Left colon (tissue), 2 donors: ENCODE measurements at regions not wholly inside any gene's neighbourhood (a gene's known extent, or its start where the extent isn't known, plus 50 kb on each side); places are given as distances from the start of the nearest gene placed in this dataset.

ENCODE experiments used
- ATAC-seq: fragments of 200-7000 bp; cut with Tn5 transposase; one replicate; pipeline ENCODE4 v1.9.1; 2020; ENCODE audit warnings: mild to moderate bottlenecking, moderate library complexity
- DNase-seq, 2 donors: peaks; one replicate each; pipeline ENCODE4 v3.0.0-alpha.2; 2020
- intact Hi-C, 2 donors: fragments of 100-400 bp; cut with DNase I in 1 of 2; cut with micrococcal nuclease in 1 of 2; formaldehyde crosslinking; loops; one replicate each; pipeline versions ENCODE4 v1.11.2 to v1.14.0; 2022; cut with DNase I, micrococcal nuclease
- donor health status: DM: no; HTN: no; CAD: no.
- donor health status: DM: yes; HTN: yes; CAD: no.

DNA sequence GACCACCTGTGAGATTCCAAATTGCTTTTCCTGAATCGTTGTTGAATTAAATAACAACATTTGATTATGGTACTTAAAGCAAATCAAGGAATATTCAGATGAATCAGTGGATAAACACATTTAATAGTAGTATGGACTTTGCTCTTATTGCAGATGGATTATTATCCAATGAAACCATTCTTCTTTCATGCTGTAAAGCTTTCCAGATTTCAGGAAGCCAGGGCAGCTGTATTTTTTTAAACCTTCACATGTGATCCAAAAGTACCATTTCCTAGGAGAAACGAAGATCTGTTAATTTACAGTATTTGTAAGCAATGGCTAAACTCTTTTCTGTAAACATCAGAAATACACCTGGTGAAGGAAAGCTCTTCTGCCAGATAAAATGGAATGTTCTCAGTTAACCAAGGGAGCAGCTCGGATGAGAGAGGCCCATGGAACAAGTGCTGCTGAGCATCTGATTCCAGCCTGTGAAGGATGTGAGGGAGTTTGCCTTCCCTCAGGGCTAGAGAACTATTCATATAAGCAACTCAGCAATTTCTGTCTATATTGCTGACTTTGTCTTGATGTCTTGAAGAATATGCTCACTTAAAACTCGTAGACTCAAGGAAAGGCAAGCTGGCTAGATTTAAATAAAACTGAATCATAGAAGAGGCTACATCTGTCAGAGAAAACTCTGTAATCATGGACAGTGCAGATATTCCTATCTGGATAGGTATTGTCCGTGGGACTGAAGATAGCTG lies 94.4 kb upstream of the LIMCH1 start:
- ATAC-seq (peak; percentile 50), DNase-seq (no peak)
- intact Hi-C loops = no loop called here

DNA sequence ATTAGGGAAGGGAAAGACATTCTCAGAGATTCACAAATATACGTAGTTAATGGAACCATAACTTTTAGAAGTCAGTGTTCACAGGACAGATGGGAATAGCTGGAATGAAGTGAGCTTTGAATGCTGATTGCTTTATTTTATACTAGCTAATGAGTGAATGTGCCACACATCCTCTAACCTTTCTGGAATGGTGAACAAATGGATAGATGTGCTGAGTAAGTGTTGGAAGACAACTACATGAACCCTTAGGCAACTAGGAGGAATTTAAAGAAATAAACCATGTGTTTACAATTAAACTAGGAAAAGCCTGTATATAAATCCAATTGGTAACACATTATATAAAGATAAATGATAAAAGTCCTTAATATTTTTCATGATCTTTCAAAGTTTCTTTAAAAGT lies 91.6 kb upstream of the LIMCH1 start:
- intact Hi-C loops = no loop called here
- ATAC-seq (no peak), DNase-seq (no peak)

DNA sequence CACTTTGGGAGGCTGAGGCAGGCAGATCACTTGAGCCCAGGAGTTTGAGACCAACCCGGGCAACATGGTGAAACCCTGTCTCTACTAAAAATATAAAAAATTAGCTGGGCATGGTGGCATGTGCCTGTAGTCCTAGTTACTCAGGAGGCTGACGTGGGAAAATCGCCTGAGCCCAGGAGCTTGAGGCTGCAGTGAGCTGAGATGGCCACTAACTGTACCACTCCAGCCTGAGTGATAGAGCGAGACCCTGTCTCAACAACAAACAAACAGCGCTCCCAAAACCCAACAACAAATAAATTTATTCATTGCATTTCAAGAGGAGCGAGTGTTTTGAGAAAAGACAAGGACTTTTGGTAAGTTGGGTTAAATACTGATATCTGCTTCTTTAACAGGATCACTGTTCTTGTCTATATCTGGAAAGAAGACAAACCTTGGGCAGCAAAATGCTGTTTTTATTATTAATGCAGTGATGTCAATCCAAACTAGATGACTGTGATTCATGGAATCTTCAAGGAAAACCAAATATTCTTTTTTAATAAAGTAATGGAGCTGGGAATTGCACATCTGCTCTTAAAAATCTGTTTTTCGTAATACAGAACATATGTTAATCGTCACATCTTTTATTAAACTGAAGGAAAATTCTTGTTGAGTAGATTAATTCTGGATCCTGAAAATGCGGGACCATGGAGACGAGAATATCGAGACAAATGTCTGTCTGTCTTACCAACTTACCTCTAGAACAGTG lies 90.8 kb upstream of the LIMCH1 start:
- DNase-seq (no peak), ATAC-seq (no peak)
- intact Hi-C loops = no loop called here

DNA sequence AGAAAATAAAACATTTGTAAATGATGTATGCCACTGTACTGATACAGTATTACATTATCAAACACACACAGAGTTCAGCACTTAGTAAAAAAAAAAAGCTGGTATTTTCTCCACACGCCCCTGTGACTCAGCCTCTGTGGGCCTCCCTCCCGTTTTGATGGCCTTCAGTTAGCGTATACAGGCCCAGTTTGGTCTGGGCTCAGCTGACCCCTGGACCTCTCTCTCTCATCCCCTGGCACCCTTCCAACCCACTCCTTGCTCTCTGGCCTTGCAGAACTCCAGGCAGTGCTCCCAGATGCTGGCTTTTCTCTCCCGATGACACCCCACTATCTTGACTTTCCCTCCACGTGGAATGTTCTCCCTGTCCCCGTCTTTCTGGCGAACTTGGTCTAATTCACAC lies 89.0 kb upstream of the LIMCH1 start:
- DNase-seq (peak; percentile 16 to 35), ATAC-seq (peak; percentile 28)
- intact Hi-C loops = no loop called here

DNA sequence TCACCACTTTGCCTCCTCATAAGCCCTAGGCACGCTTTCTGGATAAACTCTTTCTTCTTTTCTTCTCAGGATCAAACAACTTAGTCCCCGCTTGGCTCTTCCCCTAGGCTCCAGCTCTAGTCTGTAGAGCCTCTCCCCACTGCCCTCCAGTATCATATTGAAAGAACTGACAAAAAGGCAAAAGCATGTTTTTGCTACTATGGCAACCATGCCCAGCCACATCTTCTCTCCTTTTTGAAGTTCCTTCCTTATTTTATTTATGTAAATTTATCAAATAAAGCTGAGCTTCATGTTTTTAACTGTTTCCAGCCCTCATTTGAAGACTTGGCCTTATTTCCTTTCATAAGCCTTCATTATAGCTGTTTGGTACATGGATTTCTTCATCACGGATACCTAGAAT lies 86.0 kb upstream of the LIMCH1 start:
- no peak for DNase-seq
- no peak for ATAC-seq
- intact Hi-C loops = no loop called here

DNA sequence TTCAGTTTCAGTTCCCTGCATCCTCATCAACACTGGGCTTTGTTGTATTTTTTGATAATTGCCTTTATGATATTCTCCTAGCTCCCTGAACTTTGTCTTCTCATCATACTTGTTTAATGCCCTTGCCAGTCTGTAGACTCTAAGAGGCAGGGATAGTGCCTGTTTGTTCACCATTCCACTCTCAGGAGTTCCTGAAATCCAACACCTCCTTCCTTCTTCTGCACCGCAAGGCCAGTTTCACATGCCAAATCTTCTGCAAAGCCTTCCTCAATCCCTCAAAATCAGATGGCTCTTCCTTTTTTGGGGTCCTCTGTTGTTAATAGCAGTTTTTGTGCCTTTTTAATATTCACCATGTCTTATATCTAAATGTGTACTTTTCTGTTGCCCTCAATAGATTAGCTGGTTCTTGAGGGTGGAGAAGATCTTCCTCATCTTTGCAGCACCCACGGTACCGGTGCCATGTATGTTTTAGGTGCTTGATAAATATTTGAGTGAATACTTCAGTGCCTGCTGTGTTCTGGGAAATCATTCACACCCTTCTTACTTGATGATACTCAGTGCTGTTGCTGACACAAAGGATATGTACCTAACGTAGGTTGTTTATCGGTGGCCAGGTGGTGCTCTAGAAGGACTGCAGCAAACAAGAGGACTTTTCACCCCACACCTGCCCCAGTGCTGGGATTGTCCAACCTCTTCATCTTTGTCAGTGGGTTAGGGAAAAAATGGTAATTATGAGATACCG lies 85.3 kb upstream of the LIMCH1 start:
- intact Hi-C loops = no loop called here
- ATAC-seq (no peak), DNase-seq (no peak)

DNA sequence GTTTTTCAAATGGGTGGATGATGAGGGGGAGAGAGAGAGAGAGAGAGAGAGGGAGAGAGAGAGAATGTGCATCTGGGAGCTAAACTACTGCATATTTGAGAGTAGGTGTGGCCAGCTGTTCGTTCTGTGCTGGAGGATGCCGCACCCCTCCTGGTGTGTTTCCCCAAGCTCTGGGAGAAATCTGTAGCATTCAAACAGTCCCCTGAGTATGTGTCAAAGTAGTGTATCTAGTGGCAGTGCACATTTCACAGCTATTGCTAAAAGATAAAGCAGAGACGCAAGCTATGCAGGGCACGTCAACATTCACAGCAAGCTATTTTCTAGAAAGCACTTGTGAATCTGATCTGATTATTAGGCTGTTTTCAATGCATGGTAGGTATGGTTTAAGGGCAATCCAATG lies 83.5 kb upstream of the LIMCH1 start:
- intact Hi-C loops = no loop called here
- no peak for DNase-seq
- ATAC-seq = peak; percentile 40

DNA sequence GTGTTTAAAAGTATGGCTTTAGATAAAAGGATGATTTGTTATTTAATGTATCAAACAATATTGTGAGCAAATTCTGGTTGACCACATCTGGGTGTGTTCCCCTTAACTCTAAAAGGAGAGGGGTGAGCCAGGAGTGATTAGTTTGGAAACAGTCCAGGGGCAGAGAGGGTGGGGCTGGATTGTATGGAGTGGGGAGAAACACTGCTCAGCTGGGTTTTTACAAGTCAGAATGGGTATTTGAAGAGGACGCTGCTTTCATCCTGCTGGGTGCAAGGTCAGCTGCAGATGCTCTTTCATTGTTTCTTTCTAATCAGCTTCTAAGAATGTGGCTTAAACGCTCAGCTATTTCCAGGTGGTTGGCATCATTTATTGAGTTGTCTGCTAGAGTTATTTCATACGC lies 82.8 kb upstream of the LIMCH1 start:
- ATAC-seq (peak; percentile 39), DNase-seq (no peak)
- intact Hi-C loops = no loop called here

DNA sequence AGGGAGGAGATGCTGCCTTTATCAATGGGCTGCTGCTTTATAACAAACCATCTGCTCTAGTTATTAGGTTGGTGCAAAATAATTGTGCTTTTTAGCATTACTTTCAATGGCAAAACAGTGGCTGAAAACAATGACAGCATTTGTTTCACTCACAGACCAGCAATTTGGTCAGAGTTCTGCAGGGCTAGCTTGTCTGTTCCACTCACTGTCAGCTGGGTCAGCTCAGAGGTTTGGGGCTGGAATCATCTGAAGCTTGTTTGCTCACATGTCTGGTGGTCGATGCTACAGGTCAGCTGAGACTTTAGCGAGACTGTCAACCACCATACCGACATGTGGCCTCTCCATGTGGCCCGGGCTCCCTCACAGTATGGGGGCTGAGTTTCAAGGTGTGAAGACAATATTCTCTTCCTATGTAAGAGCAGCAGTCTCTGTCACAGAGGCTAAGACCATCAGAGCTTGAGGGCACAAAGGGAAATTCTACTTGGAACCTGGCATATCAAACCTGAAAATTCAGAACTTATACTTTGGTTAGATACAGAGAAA lies 81.3 kb upstream of the LIMCH1 start:
- ATAC-seq = no peak
- DNase-seq = no peak
- intact Hi-C loops = no loop called here

DNA sequence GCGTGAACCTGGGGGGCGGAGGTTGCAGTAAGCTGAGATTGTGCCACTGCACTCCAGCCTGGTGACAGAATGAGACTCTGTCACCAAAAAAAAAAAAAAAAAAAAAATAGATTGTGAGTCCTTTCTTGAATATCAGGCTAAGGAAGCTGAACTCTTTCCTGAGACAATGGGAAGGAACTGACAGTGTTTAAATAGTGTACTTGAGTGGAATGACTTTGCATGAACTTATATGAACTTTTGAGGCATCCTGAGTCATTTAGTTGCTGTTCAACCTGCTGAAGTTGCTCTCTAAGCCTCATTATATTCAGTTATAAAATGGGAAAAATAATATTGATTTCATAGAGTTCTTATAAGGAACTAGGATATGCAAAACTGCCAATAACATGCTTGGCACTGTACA lies 79.3 kb upstream of the LIMCH1 start:
- DNase-seq (no peak), ATAC-seq (no peak)
- intact Hi-C loops = no loop called here

DNA sequence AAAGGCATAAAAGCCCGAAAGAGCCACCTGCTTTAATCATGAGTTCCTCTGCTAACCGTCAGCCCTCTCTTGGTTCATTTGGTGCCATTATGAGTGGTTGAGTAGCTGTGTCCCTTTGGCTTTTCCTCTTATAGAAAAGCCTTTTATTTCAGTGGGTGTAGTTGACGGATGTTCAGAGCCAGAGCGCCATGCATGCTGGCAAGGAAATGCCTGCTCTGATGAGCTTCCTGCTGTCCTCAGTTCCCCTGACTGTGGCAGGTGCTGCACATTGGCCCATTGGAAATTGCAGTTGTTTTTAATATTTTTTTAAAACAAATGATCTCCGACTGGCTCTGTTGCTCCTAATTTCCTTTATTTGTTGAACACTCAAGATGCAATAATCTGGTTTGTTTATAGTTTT lies 77.3 kb upstream of the LIMCH1 start:
- DNase-seq = no peak
- intact Hi-C loops = no loop called here
- no peak for ATAC-seq

DNA sequence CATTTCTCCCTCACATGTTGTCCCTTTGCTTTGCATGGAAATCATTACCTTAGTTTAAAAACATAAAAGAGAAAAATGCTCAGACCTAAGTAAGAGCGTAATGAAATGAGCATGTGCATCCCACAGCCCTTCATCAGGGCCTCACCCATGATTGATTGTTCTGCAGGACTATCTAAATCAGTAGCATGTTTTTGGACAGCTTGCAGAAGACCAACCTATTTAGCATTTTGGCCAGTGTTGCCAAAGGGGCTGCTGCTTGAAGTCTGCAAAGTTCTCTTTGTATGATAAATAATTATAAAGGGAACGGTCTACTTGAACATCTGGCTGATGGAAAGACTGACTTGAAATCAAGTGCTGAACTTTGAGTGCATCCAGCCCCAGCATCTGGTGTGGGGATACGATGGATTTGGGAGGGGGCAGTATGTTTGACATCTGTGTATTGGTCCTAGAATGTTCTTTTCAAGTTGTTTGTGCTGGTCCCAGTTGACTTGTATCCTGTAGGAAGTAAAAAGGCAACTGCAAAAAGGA lies 76.1 kb upstream of the LIMCH1 start:
- intact Hi-C loops = no loop called here
- ATAC-seq (no peak), DNase-seq (no peak)

DNA sequence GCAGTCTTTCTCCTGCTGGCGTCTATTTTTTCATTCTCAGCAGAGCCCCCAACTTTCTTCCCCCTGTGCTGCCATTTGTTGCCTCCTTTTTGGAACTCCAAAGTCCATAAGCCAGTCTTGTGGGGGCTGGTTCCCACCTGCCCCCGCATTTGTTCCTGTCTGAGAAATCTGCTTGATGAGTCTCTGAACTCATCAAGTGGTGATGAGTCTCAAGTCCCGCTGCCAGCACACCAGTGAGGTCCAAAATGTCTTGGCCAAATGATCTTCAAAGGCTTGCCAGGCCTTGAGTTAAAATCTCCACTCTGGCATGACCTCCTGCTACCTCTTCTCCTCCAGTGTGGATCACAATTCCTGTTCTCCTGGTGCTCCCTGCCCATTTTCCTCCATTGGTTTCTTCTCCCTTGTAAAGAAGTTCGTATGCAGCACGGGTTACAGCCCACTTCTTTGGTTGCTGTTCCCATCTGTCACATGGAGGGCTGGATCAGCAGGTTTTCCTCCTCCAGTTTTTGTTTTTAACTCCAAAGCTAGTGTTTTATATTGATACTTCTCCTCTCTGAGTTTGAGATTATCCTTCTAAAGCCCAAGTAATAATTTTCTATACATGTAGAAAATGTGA lies 72.7 kb upstream of the LIMCH1 start:
- DNase-seq = no peak
- ATAC-seq = no peak
- intact Hi-C loops = no loop called here

DNA sequence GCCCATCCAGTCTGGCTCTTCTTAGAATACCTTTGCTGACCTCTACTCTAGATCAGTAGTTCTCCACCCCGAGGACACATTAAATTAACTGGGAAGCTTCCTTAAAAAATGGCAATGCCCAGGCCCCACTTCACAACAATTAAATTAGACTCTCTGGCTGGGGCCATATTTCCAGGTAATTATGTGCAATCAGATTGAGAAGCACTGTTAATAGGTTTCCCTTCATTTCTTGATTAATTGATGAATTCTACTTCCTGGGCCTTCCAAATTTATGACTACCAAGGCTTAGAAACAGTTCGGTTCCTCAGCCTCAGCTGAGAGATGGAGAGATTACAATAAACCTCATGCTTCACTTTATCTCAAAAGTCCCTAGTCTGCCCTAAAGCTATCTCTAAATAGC lies 71.7 kb upstream of the LIMCH1 start:
- no peak for DNase-seq
- no peak for ATAC-seq
- intact Hi-C loops = no loop called here

DNA sequence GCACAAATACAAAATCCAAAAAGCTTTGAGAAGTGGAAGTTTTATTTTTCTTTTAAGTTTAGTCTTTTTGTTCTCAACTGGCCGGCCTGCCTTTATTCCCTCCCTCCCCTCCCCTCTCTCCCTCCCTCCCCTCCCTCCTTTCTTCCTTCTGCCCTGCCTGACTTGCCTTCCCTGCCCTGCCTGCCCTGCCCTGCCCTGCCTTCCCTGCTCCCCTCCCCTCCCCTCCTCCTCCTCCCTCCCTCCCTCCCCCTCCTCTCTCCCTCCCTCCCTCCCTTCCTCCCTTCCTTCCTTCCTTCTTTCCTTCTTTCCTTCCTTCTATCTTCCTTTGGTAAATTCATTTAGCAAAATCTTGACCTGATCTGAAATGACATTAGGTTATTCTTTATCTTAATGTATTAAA lies 69.8 kb upstream of the LIMCH1 start:
- no peak for ATAC-seq
- no peak for DNase-seq
- intact Hi-C loops = no loop called here

DNA sequence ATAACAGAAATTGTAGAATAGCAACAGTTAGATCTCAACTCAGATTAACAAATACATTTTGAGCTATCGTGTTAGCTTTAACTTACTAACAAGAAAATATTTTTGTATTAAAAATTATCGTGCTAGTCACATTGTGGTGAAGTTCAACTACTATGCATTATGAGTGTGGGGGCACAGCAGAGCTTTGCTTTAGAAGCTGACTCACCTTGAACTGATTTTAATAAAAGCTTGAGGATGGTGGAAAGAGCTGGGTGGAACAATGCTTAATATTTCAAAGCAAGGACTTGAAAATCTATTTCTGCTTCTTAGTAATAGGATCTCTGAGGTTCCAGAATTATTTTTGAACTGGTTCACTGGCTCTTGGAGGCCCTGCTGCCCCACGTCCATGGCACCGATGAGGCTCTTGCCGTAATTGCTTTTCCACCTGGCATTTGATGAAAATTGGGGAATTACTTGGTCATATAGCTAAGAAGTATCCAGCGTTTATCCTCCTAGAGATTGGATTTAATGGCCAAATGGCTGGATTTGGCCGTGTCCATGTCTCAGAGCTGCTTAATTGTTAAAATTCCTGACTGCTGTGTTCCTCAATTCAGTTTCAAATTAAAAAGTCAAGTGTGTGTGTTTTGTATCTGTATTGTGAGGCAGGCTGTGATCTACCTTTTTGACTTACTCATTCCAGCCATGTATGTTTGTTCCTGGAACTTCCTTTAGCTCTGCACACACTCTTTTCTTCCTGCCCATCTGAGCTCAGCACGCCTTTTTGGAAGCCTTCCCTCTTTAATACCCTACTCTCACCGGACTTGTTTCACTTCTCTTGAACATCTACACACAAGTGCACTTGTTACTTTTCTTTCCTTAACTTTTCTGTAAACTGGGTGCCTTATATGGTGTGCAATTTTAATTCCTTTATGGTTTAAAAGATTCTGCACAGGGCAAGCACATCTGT lies 66.6 kb upstream of the LIMCH1 start:
- intact Hi-C loops = no loop called here
- no peak for ATAC-seq
- no peak for DNase-seq

DNA sequence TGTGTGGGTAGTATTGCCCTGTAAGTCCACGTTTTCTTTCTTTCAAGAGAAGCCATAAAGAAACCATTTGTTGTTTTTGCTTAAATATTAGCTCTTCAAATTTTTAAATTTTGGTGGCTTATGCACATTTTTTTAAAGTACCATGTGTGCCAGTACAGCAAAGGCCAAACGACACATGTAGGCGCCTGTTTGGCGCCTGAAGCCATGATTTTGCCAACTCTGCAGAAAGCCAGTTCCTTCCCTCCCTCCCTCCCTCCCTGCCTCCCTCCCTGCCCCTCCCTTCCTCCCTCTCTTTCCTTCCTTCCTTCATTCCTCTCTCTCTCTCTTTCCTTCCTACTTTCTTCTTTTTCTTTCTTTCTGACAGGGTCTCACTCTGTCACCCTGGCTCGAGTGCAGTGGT lies 65.9 kb upstream of the LIMCH1 start:
- no peak for DNase-seq
- intact Hi-C loops = no loop called here
- no peak for ATAC-seq

DNA sequence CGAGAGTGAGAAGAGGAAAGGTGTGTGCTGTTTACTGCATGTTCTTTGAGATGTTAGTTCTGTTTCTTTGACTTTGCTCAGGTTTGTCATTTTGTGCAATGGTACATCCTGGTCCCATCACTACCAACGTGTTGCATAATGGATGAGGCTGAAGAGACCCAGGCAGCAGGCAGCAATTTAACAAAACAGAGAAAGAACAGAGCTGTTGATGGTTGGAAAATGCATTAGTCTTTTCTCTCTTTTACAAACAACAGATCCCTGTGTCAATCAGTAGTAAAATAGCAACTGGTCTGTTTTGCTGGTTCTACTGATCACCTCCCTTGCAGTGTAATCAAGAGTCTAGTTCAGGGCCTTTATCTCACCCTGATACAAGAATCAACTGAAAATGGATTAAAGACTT lies 64.8 kb upstream of the LIMCH1 start:
- intact Hi-C loops = no loop called here
- no peak for ATAC-seq
- DNase-seq = no peak
